ENCODE measurements at regions not wholly inside any gene's neighbourhood (a gene's known extent, or its start where the extent isn't known, plus 50 kb on each side); places are given as distances from the start of the nearest gene placed in this dataset.

- TF ChIP-seq ARNTL (CRISPR knock-in tag; IDR thresholded peaks at IDR 0.05; ENCODE audit: borderline replicate concordance, low read depth) = no peak
- no peak for TF ChIP-seq POU6F1 (CRISPR knock-in tag; IDR thresholded peaks at IDR 0.05; ENCODE audit: borderline replicate concordance, low read depth)
- peak; percentile 70; the same call in 1 of the 2 replicates for TF ChIP-seq SNAI2 (CRISPR knock-in tag; IDR thresholded peaks at IDR 0.05)
- no peak for TF ChIP-seq PATZ1 (CRISPR knock-in tag; IDR thresholded peaks at IDR 0.05; ENCODE audit: borderline replicate concordance)
- no peak for TF ChIP-seq CSDC2 (CRISPR knock-in tag; IDR thresholded peaks at IDR 0.05)
- no peak for TF ChIP-seq ZFP3 (CRISPR knock-in tag; IDR thresholded peaks at IDR 0.05)
- TF ChIP-seq ZNF565 (CRISPR knock-in tag; conservative IDR thresholded peaks at IDR 0.05; ENCODE audit: low read depth) = 0 out of 2 replicates have a peak, but pooled peaks have one; percentile 39
- no peak for TF ChIP-seq ZFP30 (CRISPR knock-in tag; IDR thresholded peaks at IDR 0.05)
- TF ChIP-seq TSHZ2 (CRISPR knock-in tag; IDR thresholded peaks at IDR 0.05) = peak; percentile 95
- TF ChIP-seq ESRRG (CRISPR knock-in tag; IDR thresholded peaks at IDR 0.05) = peak; percentile 90; the same call in 1 of the 2 replicates
- TF ChIP-seq ZC3H10 (CRISPR knock-in tag; IDR thresholded peaks at IDR 0.05) = no peak
- TF ChIP-seq, protein P1, sequence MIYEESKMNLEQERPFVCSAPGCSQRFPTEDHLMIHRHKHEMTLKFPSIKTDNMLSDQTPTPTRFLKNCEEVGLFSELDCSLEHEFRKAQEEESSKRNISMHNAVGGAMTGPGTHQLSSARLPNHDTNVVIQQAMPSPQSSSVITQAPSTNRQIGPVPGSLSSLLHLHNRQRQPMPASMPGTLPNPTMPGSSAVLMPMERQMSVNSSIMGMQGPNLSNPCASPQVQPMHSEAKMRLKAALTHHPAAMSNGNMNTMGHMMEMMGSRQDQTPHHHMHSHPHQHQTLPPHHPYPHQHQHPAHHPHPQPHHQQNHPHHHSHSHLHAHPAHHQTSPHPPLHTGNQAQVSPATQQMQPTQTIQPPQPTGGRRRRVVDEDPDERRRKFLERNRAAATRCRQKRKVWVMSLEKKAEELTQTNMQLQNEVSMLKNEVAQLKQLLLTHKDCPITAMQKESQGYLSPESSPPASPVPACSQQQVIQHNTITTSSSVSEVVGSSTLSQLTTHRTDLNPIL (CRISPR knock-in tag; IDR thresholded peaks at IDR 0.05; ENCODE audit: low read depth) = no peak; the same call in 1 of the 2 replicates
- TF ChIP-seq ZNF8 (CRISPR knock-in tag; IDR thresholded peaks at IDR 0.05) = 0 out of 2 replicates have a peak, but pooled peaks have one; percentile 30
- no peak for TF ChIP-seq OSR1 (CRISPR knock-in tag; IDR thresholded peaks at IDR 0.05)
Observed at GRCh38 chr9:17064558-17064957, 70.3 kb upstream of the CNTLN start.
